ENCODE measurements at regions not wholly inside any gene's neighbourhood (a gene's known extent, or its start where the extent isn't known, plus 50 kb on each side); places are given as distances from the start of the nearest gene placed in this dataset.
"Not testable (repeated sequence)": the region's sequence is repeated elsewhere in the genome, so short reads cannot be mapped to it uniquely, and the experiment has no call there.

DNA sequence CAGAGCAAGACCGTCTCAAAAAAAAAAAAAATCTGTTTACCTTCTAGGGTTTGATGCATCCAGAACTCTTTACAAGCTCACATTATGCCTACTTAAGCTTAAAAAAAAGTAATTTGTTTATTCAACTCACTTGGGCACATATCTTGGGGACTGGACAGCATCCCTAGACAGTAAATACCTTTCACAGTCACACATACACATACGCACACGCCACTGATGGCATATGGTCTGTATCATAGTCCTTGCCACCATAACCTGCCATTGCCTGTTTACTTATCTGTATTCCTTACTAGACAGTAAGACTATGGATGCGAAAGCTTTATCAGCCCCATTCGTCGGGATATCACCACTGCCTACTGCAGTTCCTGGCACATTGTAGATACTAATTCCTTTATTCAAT lies 446.3 kb upstream of the RGS18 start:
- H3K4me3 ChIP-seq: no peak overlapping the region
- no peak overlapping the region for H3K27ac ChIP-seq (replicated peaks in 1 of 4)
- TF ChIP-seq, protein P1, sequence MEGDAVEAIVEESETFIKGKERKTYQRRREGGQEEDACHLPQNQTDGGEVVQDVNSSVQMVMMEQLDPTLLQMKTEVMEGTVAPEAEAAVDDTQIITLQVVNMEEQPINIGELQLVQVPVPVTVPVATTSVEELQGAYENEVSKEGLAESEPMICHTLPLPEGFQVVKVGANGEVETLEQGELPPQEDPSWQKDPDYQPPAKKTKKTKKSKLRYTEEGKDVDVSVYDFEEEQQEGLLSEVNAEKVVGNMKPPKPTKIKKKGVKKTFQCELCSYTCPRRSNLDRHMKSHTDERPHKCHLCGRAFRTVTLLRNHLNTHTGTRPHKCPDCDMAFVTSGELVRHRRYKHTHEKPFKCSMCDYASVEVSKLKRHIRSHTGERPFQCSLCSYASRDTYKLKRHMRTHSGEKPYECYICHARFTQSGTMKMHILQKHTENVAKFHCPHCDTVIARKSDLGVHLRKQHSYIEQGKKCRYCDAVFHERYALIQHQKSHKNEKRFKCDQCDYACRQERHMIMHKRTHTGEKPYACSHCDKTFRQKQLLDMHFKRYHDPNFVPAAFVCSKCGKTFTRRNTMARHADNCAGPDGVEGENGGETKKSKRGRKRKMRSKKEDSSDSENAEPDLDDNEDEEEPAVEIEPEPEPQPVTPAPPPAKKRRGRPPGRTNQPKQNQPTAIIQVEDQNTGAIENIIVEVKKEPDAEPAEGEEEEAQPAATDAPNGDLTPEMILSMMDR (IDR thresholded peaks at IDR 0.05): no peak
- TF ChIP-seq POLR2A (IDR thresholded peaks at IDR 0.05; ENCODE audit: low read depth) (no peak), EP300 (IDR thresholded peaks at IDR 0.05) (no peak), POLR2AphosphoS5 (IDR thresholded peaks at IDR 0.05) (no peak)
- 83% methylated on average over 6 of the region's 6 CpGs for WGBS
- H3K27me3 ChIP-seq: no peaks in the 10 kb centered on the region
- DNase-seq (ENCODE audit: extremely low spot score): no peak
- no peaks in the 10 kb centered on the region for H3K36me3 ChIP-seq
- H3K9me3 ChIP-seq: no peaks in the 10 kb centered on the region
- no peaks in the 10 kb centered on the region for H3K4me1 ChIP-seq
- intact Hi-C loops (cut with DNase I): no loop called here

DNA sequence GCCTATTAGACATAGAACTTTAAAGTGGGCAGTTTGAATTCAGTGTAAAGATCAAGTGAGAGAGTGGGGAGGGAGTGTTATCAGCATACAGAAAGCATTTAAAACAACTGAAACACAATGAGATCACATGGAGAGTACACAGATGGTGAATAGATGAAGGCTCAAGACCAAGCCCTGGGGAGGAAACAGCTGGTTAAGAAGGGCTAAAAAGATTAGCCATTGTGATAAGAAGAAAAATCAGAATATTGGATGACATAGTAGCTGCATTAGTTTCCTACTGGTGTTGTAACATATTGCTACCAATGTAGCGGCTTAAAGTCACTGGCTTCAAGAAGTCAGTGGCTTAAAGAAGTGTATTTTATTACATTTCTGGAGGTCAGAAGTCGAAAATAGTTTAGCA lies 443.4 kb upstream of the RGS18 start:
- TF ChIP-seq, protein P1 (IDR thresholded peaks at IDR 0.05): no peak
- TF ChIP-seq POLR2AphosphoS5 (IDR thresholded peaks at IDR 0.05) (no peak), POLR2A (IDR thresholded peaks at IDR 0.05; ENCODE audit: low read depth) (no peak), EP300 (IDR thresholded peaks at IDR 0.05) (no peak)
- no peak for DNase-seq (ENCODE audit: extremely low spot score)
- no peak overlapping the region for H3K4me3 ChIP-seq
- H3K4me1 ChIP-seq: no peaks in the 10 kb centered on the region
- no peaks in the 10 kb centered on the region for H3K27me3 ChIP-seq
- H3K27ac ChIP-seq (replicated peaks in 1 of 4): no peak overlapping the region
- intact Hi-C loops (cut with DNase I): no loop called here
- no peaks in the 10 kb centered on the region for H3K9me3 ChIP-seq
- H3K36me3 ChIP-seq: no peaks in the 10 kb centered on the region
- WGBS: 78% methylated on average over 2 of the region's 2 CpGs

DNA sequence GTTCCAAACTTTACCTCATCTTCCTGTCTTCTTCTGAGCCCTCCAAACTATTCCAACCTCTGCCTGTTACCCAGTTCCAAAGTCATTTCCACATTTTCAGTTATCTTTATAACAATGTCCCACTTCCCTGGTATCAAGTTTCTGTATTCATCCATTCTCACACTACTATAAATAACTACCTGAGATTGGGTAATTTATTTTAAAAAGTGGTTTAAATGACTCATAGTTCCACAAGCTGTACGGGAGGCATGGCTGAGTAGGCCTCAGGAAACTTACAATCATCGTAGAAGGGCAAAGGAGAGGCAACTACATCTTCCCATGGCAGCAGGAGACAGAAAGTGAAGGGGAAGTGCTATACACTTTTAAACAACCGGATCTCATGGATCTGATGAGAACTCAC lies 428.5 kb upstream of the RGS18 start:
- whole genome bisulfite sequencing: 77% methylated on average over 3 of the region's 3 CpGs
- no peak overlapping the region for H3K4me3 ChIP-seq
- no peak for DNase-seq (ENCODE audit: extremely low spot score)
- H3K9me3 ChIP-seq: no peaks in the 10 kb centered on the region
- H3K27ac ChIP-seq (replicated peaks in 1 of 4): no peak overlapping the region
- intact Hi-C loops (cut with DNase I): no loop called here
- no peaks in the 10 kb centered on the region for H3K36me3 ChIP-seq
- H3K4me1 ChIP-seq: no peaks in the 10 kb centered on the region
- H3K27me3 ChIP-seq: no peaks in the 10 kb centered on the region
- TF ChIP-seq EP300 (IDR thresholded peaks at IDR 0.05) (no peak), POLR2A (IDR thresholded peaks at IDR 0.05; ENCODE audit: low read depth) (no peak), POLR2AphosphoS5 (IDR thresholded peaks at IDR 0.05) (no peak)
- TF ChIP-seq, protein P1 (IDR thresholded peaks at IDR 0.05): no peak

DNA sequence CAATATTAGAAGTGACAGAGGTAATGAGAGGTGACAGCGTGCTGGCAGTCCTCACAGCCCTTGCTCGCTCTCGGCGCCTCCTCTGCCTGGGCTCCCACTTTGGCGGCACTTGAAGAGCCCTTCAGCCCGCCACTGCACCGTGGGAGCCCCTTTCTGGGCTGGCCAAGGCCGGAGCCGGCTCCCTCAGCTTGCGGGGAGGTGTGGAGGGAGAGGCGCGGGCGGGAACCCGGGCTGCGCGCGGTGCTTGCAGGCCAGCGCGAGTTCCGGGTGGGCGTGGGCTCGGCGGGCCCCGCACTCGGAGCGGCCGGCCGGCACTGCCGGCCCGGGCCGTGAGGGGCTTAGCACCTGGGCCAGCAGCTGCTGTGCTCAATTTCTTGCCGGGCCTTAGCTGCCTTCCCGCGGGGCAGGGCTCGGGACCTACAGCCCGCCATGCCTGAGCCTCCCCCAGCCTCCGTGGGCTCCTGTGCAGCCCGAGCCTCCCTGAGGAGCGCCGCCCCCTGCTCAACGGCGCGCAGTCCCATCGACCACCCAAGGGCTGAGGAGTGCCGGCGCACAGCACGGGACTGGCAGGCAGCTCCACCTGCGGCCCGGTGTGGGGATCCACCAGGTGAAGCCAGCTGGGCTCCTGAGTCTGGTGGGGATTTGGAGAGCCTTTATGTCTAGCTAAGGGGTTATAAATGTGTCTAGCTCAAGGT lies 426.5 kb upstream of the RGS18 start:
- WGBS: 96% methylated on average over 21 of the region's 49 CpGs
- DNase-seq (ENCODE audit: extremely low spot score); H3K27ac ChIP-seq (replicated peaks in 1 of 4); H3K4me3 ChIP-seq; intact Hi-C loops (cut with DNase I); H3K4me1 ChIP-seq; H3K36me3 ChIP-seq; H3K9me3 ChIP-seq; H3K27me3 ChIP-seq: not testable (repeated sequence)

DNA sequence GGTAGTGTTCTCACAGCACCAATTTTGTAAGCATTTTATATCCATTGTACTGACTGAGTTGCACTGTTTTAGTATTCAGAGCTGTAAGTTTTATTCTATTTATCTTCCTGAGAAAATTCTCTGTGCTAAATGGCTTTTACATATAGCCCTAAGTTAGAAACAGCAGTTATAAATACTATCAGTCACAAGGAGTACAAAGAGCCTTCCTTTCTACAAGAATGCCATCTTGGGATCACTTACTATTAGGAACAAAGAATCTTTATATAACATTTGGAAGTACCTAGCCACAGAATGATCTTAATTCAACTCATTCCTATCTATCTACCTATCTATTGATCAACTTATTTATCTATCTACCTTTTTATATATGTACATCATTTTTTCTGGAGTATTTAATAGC lies 423.9 kb upstream of the RGS18 start:
- Histone ChIP-seq H3K4me3 (no peak overlapping the region), H3K9me3 (no peaks in the 10 kb centered on the region), H3K4me1 (no peaks in the 10 kb centered on the region), H3K36me3 (no peaks in the 10 kb centered on the region), H3K27ac (replicated peaks in 1 of 4) (no peak overlapping the region), H3K27me3 (no peaks in the 10 kb centered on the region)
- TF ChIP-seq POLR2AphosphoS5 (IDR thresholded peaks at IDR 0.05) (no peak), POLR2A (IDR thresholded peaks at IDR 0.05; ENCODE audit: low read depth) (no peak), EP300 (IDR thresholded peaks at IDR 0.05) (no peak)
- TF ChIP-seq, protein P1 (IDR thresholded peaks at IDR 0.05): no peak
- intact Hi-C loops (cut with DNase I): no loop called here
- no peak for DNase-seq (ENCODE audit: extremely low spot score)
